HG02885 (cell line): ENCODE measurements at regions not wholly inside any gene's neighbourhood (a gene's known extent, or its start where the extent isn't known, plus 50 kb on each side); places are given as distances from the start of the nearest gene placed in this dataset.

Source experiments
- ATAC-seq: cut with Tn5 transposase; IDR thresholded peaks from one replicate; pipeline ENCODE4 v1.9.1; 2021; ENCODE audit warnings: mild to moderate bottlenecking; ENCODE audit not compliant: unreplicated experiment, poor library complexity

DNA sequence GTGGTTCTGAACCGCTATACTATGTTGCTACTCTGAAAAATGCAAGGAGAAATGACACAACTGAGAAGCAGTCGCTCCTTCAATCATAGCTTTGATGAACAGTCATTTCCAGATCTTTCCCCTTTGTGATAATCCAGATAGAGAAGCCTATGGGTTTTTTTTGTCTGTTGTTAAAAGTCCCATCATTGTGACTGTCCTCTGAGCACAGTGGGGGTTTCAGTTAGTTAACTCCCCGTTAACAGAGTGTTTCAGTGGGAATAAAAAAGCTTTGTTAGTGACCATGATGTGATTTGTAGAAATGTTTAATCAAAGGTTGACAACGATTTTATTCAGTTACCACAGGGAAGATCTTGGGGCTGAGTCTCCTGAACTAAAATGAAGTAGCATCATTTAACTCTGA is 176.2 kb upstream of the MAOA start:
- no peak for ATAC-seq

DNA sequence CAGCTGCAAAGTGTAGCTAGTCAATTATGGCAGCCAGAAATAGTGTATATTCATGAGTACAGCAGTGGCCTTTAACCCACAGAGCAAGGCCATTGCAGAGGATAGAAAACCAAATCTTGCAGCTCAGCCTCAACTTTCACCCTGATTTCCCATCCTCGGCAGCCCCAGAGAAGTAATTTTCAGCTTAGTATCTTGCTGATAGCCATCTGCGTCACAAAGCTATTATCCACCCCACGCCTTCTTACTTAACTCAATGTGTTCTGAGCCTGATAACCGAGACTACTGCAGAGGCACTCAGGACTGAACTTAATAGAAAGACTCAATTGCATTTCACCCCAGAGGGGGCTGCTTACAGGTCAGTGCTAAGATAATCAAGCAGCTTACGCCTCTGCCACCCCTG is 174.5 kb upstream of the MAOA start:
- ATAC-seq = no peak

DNA sequence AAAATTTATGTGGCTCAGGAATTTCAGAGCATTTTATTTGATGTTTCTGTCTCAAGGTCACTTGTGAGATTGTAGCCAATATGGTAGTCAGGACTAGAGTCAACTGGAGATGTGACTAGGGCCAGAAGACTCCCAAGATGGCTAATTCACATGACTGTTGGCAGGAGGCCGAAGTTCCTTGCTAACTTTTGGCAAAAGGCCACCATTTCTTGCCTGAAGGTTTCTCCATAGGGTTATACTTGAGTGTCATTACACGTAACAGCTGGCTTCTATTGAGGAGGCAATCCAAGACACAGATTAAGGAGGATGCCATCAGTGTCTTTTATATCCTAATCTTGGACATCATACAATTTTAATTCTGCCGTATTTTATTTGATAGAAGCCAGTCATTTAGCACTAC is 162.3 kb upstream of the MAOA start:
- no peak for ATAC-seq

DNA sequence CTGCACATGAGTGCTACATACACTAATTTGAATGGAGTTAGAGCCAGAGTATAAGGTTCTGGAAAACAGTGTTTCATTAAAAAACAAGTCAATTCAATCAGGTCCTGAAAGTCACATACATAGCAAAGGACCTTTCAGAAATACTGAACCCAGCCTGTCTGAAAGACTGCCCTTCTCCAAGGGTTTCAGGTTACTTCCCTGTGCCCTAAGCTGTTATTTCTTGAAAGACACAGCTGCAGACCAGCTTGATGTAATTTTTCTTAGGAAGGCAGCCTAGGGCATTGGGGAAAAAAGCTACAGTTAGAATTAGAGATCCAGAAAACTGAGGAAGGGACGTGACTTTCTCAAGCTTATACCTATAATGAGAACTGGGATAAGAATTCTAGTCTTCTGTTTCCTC is 155.9 kb upstream of the MAOA start:
- ATAC-seq = no peak

DNA sequence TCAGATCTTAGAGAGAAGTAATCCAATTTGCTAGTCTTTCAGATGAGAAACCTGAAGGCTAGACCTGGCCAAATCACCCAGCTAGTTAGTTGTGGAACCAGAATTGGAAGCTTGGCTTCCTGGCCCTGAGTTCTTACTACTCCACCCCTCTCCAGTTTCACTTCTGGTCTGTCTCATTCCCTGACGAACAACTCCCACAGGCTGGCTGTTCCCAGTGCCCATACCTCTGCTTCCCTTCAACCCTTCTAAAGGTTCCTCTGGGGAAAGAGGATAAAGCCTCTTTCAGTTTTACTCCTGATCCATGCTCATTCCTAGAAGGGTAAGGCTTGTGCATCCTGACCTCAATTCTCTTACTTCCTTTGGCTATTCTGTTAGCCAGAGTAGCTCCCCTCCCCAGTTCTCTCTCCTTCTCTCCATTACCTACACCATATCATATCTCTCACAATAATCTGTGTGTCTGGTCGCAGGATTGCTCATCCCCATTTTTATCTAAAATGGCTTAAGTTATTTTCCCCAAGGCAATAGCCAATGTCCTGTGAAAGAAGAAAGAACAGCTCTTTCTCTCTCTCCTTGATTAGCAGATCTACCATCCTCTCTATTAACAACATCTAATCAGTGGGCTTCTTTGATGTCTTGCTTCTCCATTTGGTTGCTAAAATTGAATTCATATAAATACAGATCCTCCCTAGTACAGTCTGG is 155.0 kb upstream of the MAOA start:
- ATAC-seq = no peak

DNA sequence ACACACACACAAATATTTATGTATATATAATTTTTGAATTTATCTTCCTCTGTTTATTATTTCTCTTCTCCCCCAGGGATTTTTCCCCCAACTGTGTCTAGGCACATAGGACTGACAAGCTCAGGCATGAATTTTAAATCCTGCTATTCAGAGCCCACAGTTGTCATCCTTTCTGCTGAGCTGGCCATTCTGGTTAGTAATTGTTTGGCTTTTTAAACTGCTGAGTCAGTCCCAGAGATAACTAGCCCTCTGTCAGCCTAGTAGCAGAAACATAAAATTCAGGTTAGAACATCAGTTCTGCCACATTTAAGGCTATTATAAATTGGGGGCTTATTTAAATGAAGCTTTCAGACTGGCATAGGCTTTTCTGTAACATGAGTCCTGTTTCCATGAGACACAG is 151.7 kb upstream of the MAOA start:
- no peak for ATAC-seq

DNA sequence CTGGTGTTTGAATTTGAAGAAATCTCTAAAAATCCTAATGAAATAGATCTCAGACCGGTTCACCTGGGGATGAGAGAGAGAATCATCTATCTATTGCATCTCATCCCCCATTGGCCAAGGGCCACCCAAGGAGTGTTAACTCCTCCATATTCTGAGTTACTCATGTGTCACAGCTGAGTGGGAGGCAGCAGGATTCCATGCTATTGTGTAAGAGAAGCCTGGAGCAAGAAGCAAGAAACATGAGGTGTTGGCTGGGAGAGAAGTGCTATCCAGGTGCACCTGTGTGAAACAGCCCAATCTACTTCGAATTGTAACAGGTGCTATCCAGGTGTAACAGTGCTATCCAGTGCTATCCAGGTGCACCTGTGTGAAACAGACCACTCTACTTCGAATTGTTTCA is 150.3 kb upstream of the MAOA start:
- no peak for ATAC-seq

DNA sequence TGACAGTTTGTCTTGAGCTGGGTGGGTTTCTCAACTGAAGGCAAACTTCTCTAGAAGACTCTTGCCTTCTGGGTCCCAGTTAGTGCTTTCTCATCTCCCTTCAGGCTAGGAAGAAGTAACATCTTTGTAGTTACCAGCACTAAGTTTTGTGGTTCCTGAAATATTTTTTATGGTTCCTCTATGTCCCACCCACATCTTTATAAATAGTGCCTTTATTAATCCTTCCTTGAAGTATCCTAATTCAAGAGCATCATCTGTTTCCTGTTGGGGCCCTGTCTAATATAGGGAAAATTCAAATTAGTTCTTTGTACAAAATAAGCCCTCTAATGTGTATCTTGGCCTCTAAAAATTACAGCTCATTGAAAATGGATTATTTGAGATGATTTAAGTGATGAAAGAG is 147.4 kb upstream of the MAOA start:
- ATAC-seq = no peak

DNA sequence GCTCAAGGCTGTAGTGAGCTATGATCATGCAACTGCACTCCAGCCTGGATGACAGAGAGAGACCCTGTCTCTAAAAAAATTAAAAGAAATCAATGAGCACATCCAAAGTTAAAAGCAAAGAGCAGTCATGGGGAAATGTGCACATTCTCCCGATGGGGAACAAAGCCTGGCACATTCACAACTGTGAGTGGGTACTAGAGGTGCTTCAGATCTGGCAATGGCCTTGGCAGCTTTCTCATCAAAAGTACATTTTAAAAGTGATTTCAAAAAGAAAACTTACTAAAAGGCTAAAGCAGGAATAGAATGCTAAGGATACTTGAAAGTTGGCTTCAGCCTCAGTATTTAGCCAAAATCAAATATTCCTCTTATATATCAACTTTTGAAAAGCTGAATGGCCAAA is 145.9 kb upstream of the MAOA start:
- no peak for ATAC-seq

DNA sequence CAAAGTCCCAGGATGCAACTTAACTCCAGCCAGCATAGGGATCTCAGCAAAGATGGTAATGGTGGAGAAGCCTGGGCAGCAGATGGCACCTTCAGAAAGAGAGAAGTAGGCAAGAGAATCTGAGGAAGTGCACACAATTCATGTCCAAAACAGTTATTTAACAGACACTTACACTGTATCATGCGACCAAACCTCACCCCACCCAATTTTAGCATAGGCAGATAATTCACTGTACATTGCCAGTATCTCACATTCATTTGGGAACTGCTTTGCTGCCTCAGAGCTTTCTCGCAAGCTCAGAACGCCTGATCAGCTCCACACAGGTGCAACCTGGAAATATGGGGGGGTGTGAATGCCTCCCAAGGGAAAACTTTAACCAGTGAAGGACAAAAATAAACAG is 143.0 kb upstream of the MAOA start:
- no peak for ATAC-seq

DNA sequence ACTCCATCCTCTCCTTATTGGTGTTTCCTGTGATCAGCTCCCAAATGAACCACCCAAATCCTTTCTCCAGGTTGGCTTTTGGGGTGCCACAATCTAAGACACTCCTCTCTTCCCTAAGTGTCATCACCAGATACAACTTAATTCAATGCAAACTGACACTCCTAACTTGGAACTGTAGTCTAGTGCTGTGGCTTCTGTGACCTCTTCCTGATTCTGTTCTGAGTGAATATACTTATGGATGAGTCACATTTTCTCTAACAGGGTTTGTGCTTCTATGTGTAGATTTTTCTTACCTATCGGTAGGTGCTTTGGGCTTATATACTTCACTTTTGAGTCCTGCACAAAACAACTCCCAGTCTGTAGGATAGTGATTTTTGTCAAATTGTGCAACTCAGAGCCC is 141.3 kb upstream of the MAOA start:
- ATAC-seq = no peak

DNA sequence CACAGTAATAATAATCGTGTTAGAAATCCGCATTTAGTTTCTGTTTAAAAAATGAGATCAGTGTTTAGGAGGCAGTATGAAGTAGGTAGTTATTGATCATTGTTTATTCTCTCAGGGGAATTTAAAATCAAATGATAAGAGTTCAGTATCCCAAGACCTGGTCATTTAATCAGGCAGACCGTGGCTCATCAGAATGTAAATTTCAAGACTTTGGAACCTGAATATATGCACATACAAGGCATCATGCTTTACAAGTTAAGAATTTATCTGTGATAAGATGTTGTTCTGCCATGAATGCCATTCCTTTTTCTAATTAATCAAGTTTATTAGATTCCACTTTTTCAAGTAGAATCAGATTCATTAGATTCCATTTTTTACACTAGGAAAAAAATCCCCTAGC is 133.5 kb upstream of the MAOA start:
- ATAC-seq = no peak

DNA sequence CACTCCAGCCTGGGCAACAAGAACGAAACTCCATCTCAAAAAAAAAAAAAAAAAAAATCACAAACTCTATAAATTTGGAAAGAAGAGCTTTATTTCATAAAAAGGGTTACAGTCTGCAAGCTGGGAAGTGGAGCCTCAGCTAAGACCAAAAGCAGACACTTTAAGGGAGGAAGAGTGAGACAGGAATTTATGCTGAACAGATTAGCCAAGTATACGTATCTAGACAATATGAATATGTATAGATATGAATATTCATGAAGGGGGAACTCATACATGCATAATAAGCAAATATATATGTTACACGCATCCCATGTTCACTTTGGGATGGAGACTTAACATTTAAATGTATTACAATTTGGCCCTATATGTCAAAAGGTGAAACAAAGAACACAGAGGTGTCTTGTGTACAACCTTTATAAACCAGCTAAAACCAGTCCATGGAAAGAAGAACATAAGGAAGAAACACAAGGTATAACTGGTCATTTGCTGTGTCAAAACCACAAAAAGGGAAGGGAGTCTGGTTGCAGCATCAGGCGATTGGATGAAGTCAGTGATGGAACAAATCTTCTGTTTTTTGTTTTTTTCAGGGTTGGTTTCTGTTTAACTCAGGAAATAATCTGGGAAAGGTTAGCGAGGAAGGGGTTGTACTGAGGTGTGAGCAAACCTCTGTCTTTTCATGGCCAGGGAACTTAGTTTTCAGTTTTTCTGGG is 130.0 kb upstream of the MAOA start:
- no peak for ATAC-seq

DNA sequence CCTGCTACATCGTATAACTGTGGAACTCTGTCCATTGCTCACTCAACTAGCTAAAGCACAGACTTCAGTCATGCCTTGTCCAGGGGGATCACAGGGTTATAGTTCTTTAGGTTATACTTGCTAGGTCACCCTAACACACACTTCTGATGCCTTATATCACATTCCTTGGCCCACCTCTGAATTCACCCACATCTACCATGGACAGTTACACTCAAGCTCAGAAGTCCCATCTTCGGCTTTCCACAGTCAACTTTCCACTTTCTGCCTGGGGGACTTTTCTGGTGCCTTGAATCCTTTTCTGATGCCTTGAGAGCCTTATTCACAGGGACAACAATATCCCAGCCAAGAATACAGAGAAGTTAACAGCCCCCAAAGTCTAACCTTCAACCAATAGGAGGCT is 129.2 kb upstream of the MAOA start:
- ATAC-seq = no peak

DNA sequence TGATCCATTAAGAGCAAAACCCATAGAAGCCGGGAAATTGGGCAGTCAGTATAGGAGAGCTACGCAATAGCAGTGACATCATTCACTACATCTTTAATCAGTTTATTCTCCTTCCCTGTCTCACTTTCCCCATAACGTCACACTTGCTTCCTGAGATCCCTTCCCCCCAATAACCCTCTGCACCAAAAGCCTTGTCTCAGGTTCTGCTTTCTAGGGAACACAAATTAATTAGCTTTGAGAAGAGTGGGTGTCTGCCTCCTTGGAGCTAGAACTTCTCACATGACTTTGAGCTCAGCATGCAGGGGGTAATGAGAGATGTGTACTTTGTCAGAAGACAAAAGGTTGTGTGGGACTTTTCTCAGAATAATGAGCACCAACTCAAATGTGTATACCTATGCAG is 128.3 kb upstream of the MAOA start:
- ATAC-seq = no peak

DNA sequence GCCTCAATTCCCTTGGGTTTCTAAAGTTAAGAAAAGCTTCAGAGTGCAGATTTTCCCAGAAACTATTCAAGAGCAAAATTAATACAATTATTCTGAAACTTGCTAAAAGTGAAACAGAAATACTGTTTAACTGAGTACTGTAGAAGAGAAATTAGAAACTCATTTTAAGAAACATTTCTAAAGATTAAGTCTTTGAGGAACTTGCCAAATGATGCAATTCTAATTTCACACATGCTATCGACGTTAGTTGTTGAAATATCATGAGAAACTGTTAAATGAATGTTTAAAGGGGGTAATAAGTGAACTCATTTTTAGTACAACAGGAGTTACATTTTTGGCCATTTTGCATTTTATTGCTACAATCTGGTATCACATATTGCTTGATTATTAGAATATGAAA is 125.3 kb upstream of the MAOA start:
- ATAC-seq = no peak

DNA sequence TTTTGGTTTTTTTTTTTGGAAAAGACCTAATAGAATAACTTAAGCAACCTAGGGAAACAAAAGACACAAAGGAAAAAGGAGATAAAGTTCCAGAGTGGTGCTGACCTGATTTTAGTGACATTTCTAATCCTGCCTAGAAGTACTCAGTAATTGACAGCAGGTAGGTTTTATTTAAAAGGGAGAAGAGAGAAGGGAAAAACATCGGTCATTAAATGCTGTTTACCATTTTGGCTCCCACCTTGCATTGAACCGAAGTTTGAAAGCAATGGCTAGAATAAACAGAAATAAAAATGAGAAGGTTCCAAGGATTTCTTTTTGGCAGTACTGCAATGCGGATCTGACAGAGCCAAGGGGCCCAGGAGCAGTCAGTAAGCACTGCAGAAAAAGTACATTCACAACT is 115.8 kb upstream of the MAOA start:
- ATAC-seq = no peak

DNA sequence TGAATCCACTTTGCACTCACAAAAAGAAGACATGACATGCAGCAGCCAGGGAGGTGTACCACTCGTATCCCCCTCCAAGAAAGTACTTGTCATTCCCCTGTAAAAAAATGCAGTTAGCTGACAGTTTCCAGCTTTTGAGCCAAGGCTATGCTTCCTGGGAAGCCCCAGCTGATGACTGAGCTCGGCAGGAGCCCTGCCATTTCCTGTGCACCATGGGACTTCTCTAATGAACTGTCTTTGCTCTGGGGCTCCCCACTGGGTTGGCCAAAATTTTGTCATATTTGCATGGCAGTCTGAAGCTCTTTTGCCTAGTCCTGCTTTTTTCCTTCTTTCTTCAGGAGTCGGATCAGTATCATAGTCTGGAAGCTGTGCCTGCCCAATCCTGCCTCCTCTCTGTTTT is 104.5 kb upstream of the MAOA start:
- no peak for ATAC-seq

DNA sequence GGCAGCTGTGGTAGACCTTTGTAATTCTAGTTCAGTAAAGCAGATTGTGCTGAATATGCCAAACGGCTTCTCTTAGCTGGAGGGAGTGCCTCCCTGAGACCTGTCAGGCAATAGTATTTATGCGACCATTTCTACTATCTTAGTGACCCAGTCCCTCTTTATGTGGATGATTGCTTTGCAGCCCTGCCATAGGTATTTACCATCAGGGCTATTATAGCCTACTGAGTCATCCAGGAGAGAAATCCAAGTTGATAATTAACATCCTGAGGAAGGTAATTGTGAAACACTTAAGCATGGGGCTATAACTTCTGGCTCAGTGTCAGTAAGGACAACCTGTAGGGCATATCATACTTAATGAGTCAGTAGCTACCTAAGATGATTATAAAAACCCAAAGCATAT is 103.9 kb upstream of the MAOA start:
- no peak for ATAC-seq

DNA sequence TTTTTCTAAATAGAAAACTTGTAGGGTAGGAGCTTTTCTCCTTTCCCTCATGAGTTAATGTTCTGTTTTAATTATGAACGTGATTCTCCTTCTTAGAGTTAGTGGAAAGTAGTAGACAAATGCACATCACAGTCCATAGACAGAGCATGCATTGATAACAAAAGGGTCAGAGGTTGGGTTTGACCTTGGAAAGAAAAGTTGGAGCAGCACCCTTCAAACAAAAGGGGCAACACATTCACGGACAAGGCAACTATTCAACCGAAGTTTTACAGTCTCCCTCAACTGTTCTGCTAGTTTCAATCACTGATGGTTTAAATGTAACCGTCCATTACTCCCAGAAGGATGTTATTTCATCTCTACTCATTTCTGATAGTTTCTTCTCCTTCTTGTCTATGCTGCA is 103.4 kb upstream of the MAOA start:
- no peak for ATAC-seq

DNA sequence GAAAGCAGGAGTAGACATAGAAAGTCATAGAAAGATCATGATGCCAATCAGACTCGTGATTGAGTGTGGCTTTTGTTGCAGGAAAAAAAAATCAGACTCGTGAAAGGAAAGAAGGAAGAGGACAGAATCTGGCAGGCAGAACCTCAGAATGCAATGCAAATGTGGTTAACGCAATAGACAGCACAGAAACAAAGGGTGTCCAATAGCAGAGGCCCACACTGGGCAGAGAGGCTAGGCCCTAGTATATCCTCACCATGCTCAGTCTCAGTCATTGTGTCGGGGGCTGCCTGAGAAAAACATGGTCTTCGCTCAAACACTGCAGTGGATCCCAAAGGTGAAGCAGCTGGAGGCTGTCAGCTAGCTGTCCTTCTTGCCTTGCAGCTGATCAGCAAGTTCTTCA is 102.8 kb upstream of the MAOA start:
- ATAC-seq = no peak

DNA sequence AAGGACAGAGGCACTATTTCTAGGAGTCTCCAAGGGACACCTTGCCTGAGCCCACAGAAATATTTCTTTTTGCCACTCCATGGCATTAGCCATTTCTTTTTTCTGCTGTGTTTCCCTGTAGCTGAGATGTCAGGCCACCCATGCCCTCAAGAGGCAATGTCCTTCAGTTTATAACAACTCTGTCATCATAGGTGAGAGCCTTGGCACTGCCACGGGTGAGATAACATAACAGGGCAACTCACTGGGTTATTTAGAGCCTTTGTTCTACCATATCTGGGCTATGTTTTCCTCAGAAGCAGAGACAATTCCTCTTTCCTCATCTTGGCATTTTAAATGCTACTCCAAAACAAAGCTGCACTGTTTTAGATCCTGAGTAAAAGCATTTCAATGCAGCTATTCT is 99.9 kb upstream of the MAOA start:
- ATAC-seq = no peak
